ENCODE measurements at regions not wholly inside any gene's neighbourhood (a gene's known extent, or its start where the extent isn't known, plus 50 kb on each side); places are given as distances from the start of the nearest gene placed in this dataset.

GRCh38 chr5:18299166-18299565 is 664.9 kb downstream of the TAF11L14 start:
- H3K4me1 Mint-ChIP-seq (ENCODE audit: low read depth): no peaks in the 10 kb centered on the region
- no peak overlapping the region for H3K27ac Mint-ChIP-seq
- H3K27me3 Mint-ChIP-seq (ENCODE audit: low read depth): no peaks in the 10 kb centered on the region
- no peak overlapping the region for H3K4me3 Mint-ChIP-seq
- peaks cover 3% of the 10 kb centered on the region for H3K9me3 Mint-ChIP-seq
- no peak for DNase-seq (ENCODE audit: low spot score)
- no peaks in the 10 kb centered on the region for H3K36me3 Mint-ChIP-seq (ENCODE audit: low read depth)

- no peaks in the 10 kb centered on the region for H3K9me3 Mint-ChIP-seq
- no peaks in the 10 kb centered on the region for H3K4me1 Mint-ChIP-seq (ENCODE audit: low read depth)
- no peak overlapping the region for H3K4me3 Mint-ChIP-seq
- H3K36me3 Mint-ChIP-seq (ENCODE audit: low read depth): no peaks in the 10 kb centered on the region
- H3K27ac Mint-ChIP-seq: no peak overlapping the region
- no peaks in the 10 kb centered on the region for H3K27me3 Mint-ChIP-seq (ENCODE audit: low read depth)
- no peak for DNase-seq (ENCODE audit: low spot score)
Observed at GRCh38 chr5:18305288-18305924, 671.1 kb downstream of the TAF11L14 start.

- Mint-ChIP-seq H3K4me3 (no peak overlapping the region), H3K27ac (no peak overlapping the region), H3K27me3 (ENCODE audit: low read depth) (no peaks in the 10 kb centered on the region), H3K36me3 (ENCODE audit: low read depth) (no peaks in the 10 kb centered on the region), H3K4me1 (ENCODE audit: low read depth) (no peaks in the 10 kb centered on the region), H3K9me3 (no peaks in the 10 kb centered on the region)
- DNase-seq (ENCODE audit: low spot score): no peak
Observed at GRCh38 chr5:18311266-18311665, 677.0 kb downstream of the TAF11L14 start.

- no peak overlapping the region for H3K27ac Mint-ChIP-seq
- H3K4me1 Mint-ChIP-seq (ENCODE audit: low read depth): no peaks in the 10 kb centered on the region
Observed at GRCh38 chr5:18312016-18312415, 677.8 kb downstream of the TAF11L14 start.

GRCh38 chr5:18314192-18314778 is 680.0 kb downstream of the TAF11L14 start:
- H3K4me1 Mint-ChIP-seq (ENCODE audit: low read depth): no peaks in the 10 kb centered on the region
- no peaks in the 10 kb centered on the region for H3K9me3 Mint-ChIP-seq
- DNase-seq (ENCODE audit: low spot score): no peak
- no peaks in the 10 kb centered on the region for H3K27me3 Mint-ChIP-seq (ENCODE audit: low read depth)
- no peak overlapping the region for H3K27ac Mint-ChIP-seq
- no peaks in the 10 kb centered on the region for H3K36me3 Mint-ChIP-seq (ENCODE audit: low read depth)
- H3K4me3 Mint-ChIP-seq: no peak overlapping the region

More at GRCh38 chr5:18312016-18312415, 677.8 kb downstream of the TAF11L14 start:
- no peak for DNase-seq (ENCODE audit: low spot score)
- Mint-ChIP-seq H3K9me3 (no peaks in the 10 kb centered on the region), H3K36me3 (ENCODE audit: low read depth) (no peaks in the 10 kb centered on the region), H3K27me3 (ENCODE audit: low read depth) (no peaks in the 10 kb centered on the region), H3K4me3 (no peak overlapping the region)

- H3K4me3 Mint-ChIP-seq: no peak overlapping the region
- DNase-seq (ENCODE audit: low spot score): no peak
- H3K4me1 Mint-ChIP-seq (ENCODE audit: low read depth): no peaks in the 10 kb centered on the region
- H3K36me3 Mint-ChIP-seq (ENCODE audit: low read depth): no peaks in the 10 kb centered on the region
- no peaks in the 10 kb centered on the region for H3K27me3 Mint-ChIP-seq (ENCODE audit: low read depth)
- no peak overlapping the region for H3K27ac Mint-ChIP-seq
- peaks cover 6% of the 10 kb centered on the region for H3K9me3 Mint-ChIP-seq
Observed at GRCh38 chr5:18321262-18321942, 687.1 kb downstream of the TAF11L14 start.

GRCh38 chr5:18323891-18324290 is 689.6 kb downstream of the TAF11L14 start:
- Mint-ChIP-seq H3K9me3 (peaks cover 6% of the 10 kb centered on the region), H3K27me3 (ENCODE audit: low read depth) (no peaks in the 10 kb centered on the region), H3K4me1 (ENCODE audit: low read depth) (no peaks in the 10 kb centered on the region), H3K4me3 (no peak overlapping the region), H3K36me3 (ENCODE audit: low read depth) (no peaks in the 10 kb centered on the region), H3K27ac (no peak overlapping the region)
- DNase-seq (ENCODE audit: low spot score): no peak

GRCh38 chr5:18325431-18325830 is 691.2 kb downstream of the TAF11L14 start:
- no peaks in the 10 kb centered on the region for H3K36me3 Mint-ChIP-seq (ENCODE audit: low read depth)
- peaks cover 6% of the 10 kb centered on the region for H3K9me3 Mint-ChIP-seq
- no peaks in the 10 kb centered on the region for H3K27me3 Mint-ChIP-seq (ENCODE audit: low read depth)
- H3K27ac Mint-ChIP-seq: no peak overlapping the region
- no peak overlapping the region for H3K4me3 Mint-ChIP-seq
- H3K4me1 Mint-ChIP-seq (ENCODE audit: low read depth): no peaks in the 10 kb centered on the region
- no peak for DNase-seq (ENCODE audit: low spot score)

GRCh38 chr5:18329328-18329727 is 695.1 kb downstream of the TAF11L14 start:
- no peak overlapping the region for H3K4me3 Mint-ChIP-seq

GRCh38 chr5:18333841-18334240 is 699.6 kb downstream of the TAF11L14 start:
- Mint-ChIP-seq H3K36me3 (ENCODE audit: low read depth) (no peaks in the 10 kb centered on the region), H3K27me3 (ENCODE audit: low read depth) (no peaks in the 10 kb centered on the region), H3K4me3 (no peak overlapping the region), H3K4me1 (ENCODE audit: low read depth) (no peaks in the 10 kb centered on the region), H3K9me3 (no peaks in the 10 kb centered on the region), H3K27ac (no peak overlapping the region)
- DNase-seq (ENCODE audit: low spot score): no peak

More at GRCh38 chr5:18329328-18329727, 695.1 kb downstream of the TAF11L14 start:
- H3K4me1 Mint-ChIP-seq (ENCODE audit: low read depth): no peaks in the 10 kb centered on the region
- DNase-seq (ENCODE audit: low spot score): no peak
- peaks cover 2% of the 10 kb centered on the region for H3K9me3 Mint-ChIP-seq
- H3K27me3 Mint-ChIP-seq (ENCODE audit: low read depth): no peaks in the 10 kb centered on the region
- H3K27ac Mint-ChIP-seq: no peak overlapping the region
- no peaks in the 10 kb centered on the region for H3K36me3 Mint-ChIP-seq (ENCODE audit: low read depth)

- Mint-ChIP-seq H3K36me3 (ENCODE audit: low read depth) (no peaks in the 10 kb centered on the region), H3K27ac (no peak overlapping the region), H3K9me3 (no peaks in the 10 kb centered on the region), H3K4me1 (ENCODE audit: low read depth) (no peaks in the 10 kb centered on the region), H3K27me3 (ENCODE audit: low read depth) (no peaks in the 10 kb centered on the region), H3K4me3 (no peak overlapping the region)
- no peak for DNase-seq (ENCODE audit: low spot score)
Observed at GRCh38 chr5:18334949-18335348, 700.7 kb downstream of the TAF11L14 start.

GRCh38 chr5:18354828-18355227 is 720.6 kb downstream of the TAF11L14 start:
- no peaks in the 10 kb centered on the region for H3K27me3 Mint-ChIP-seq (ENCODE audit: low read depth)
- H3K27ac Mint-ChIP-seq: no peak overlapping the region
- no peaks in the 10 kb centered on the region for H3K36me3 Mint-ChIP-seq (ENCODE audit: low read depth)
- peaks cover 3% of the 10 kb centered on the region for H3K9me3 Mint-ChIP-seq
- H3K4me1 Mint-ChIP-seq (ENCODE audit: low read depth): no peaks in the 10 kb centered on the region
- no peak for DNase-seq (ENCODE audit: low spot score)
- no peak overlapping the region for H3K4me3 Mint-ChIP-seq

GRCh38 chr5:18357486-18357885 is 723.2 kb downstream of the TAF11L14 start:
- Mint-ChIP-seq H3K4me1 (ENCODE audit: low read depth) (no peaks in the 10 kb centered on the region), H3K27ac (no peak overlapping the region), H3K4me3 (no peak overlapping the region), H3K27me3 (ENCODE audit: low read depth) (no peaks in the 10 kb centered on the region), H3K36me3 (ENCODE audit: low read depth) (no peaks in the 10 kb centered on the region), H3K9me3 (peaks cover 5% of the 10 kb centered on the region)
- no peak for DNase-seq (ENCODE audit: low spot score)

- no peak for DNase-seq (ENCODE audit: low spot score)
- H3K27me3 Mint-ChIP-seq (ENCODE audit: low read depth): no peaks in the 10 kb centered on the region
- H3K36me3 Mint-ChIP-seq (ENCODE audit: low read depth): no peaks in the 10 kb centered on the region
- H3K4me3 Mint-ChIP-seq: no peak overlapping the region
- peaks cover 4% of the 10 kb centered on the region for H3K9me3 Mint-ChIP-seq
- no peak overlapping the region for H3K27ac Mint-ChIP-seq
- H3K4me1 Mint-ChIP-seq (ENCODE audit: low read depth): no peaks in the 10 kb centered on the region
Observed at GRCh38 chr5:18366234-18366633, 732.0 kb downstream of the TAF11L14 start.

Measured in T-helper 2 cell treated with Interferon-gamma antibody and Interleukin-4, amounts not matched to agents 5 μg/mL and 100 μg/mL, for 36 hours (primary cell).